ENCODE measurements at regions not wholly inside any gene's neighbourhood (a gene's known extent, or its start where the extent isn't known, plus 50 kb on each side); places are given as distances from the start of the nearest gene placed in this dataset.

GRCh38 chr4:96407738-96408463 is 568.0 kb downstream of the PDHA2 start:
- TF ChIP-seq ZNF592 (IDR thresholded peaks at IDR 0.05) (no peak), POLR2AphosphoS5 (IDR thresholded peaks at IDR 0.05; ENCODE audit: low read length) (no peak)

Data from GM12878 (cell line).